ENCODE measurements at regions not wholly inside any gene's neighbourhood (a gene's known extent, or its start where the extent isn't known, plus 50 kb on each side); places are given as distances from the start of the nearest gene placed in this dataset.
"Not testable (repeated sequence)": the region's sequence is repeated elsewhere in the genome, so short reads cannot be mapped to it uniquely, and the experiment has no call there.

DNA sequence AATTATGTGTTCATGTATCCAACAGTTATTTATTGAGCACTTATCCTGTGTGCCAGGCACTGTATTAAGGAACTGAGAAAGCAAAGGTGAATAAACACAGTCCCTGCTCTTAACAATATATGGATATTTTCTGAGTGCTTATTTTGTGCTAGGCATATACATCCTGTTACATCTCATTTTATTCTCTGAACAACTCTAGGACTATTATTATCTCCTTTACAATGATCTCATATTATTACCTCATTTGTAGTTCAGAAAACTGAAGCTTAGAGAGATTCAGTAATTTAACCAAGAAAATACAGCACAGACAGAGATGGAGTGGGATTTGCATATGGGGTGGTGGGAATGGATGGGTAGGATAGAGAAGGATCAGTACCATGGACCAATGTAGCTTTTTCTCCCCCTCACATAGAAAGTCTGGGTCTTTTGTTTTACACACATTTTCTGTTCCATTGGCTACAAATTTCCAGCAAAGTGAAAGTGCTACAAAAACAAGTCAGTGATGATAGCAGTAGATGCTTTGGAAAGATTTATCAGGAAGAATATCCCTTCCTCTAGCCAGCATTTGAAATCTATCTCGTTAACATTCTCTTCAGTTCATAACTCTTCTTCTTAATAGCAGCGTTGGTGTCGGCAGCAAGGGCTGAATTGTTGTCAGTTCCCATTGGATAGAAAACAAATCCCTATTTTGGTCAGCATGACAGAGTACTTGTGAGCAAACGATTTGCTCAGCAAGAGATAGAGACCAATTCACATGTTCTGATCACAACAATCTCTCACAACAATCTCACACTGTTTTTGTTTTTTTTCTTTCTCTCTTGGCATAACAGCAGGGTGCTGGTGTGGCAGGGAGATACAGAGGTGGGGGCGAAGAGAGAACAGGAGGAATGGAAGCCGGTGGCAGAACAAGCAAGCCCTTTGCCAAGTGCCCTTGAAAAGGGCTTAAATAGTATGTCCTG is 102.2 kb upstream of the KCTD1 start:
- DNase-seq (ENCODE audit: low read depth) = no peak

- no peak for DNase-seq (ENCODE audit: low read depth)
Measured at GRCh38 chr18:26649193-26649543, 100.8 kb upstream of the KCTD1 start.

DNA sequence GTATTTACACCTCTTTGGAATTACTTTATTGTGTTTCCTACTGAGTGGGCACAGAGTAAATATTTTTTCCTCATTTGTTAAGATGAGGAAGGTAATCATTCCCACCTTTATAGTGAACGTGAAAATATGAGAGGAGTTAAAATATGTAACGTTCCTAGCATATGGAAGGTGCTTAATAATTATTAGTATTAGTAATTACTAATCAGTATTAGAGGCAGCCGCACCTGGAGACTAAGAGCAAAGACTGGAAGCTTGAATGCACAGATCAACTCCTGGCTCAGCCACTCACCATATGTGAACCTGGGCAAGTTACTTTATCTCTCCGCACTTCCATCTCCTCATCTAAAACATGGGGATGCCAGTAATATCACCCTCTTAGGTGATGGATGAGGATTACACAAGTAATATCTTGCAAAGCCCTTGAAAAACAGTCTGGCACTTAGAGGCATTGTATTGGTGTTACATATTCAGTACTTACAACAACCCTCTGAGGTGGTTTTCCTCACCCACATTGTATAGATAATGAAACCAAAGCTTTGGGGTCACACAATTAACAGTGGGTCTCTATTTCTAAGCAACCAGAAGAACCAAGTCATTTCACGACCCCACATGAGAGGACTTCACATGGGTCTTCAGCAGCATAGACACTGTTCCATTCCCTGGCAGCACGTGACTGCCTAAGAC is 100.3 kb upstream of the KCTD1 start:
- no peak for DNase-seq (ENCODE audit: low read depth)

DNA sequence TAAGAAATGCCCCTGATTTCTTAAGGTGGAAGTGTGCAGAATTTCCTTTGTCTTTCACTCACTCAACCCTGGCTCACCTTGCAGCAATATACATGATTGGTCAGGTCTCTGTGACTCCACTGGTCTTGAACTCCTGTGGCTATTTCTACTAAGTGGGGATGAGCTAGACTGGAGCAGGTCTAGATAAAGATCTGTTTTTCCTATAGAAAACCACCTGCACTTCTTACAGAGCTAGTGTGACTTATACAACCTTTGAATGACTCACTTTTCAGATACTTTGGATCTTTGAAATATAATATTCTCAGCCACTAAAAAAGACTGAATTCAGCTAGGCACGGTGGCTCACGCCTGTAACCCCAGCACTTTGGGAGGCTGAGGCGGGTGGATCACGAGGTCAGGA is 98.5 kb upstream of the KCTD1 start:
- no peak for DNase-seq (ENCODE audit: low read depth)

DNA sequence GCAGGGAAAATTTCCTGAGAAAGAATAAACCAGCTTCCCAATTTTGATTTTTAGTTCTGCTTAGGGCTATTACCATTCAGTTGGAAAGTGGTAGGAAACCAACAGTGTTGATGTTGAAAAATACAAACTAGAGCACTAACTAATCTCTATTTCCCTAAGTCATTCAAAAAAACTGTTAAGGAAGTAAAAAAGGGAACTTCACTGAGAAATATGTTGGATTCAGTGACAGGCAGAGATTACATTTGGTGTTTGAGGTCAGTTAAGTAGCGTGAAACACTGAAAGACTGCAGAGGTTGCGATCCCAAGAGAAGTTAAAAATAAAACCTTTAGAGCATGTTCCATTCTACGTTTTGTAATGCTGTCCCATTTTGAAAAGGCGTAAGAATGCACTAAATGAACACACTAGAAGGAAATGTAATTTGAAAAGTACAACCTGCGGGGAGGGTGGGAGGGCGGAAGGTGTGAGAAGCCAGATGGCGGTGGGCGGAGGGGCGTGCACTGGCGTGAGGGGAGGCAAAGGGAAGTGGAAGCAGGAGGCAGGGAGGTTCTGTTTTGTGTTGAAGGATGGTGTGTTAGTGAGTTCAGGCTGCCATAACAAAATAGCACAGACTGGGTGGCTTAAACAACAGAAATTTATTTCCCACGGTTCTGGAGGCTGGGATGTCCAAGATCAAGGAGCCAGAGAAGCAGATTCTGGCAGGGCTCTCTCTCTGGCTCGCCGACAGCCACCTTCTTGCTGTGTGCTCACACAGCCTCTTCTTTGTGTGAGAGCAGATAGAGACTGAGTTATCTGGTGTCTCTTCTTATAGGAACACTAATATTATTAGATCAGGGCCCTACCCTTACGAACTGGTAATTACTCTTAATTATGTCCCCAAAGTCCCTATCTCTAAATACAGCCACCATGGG is 94.3 kb upstream of the KCTD1 start:
- no peak for DNase-seq (ENCODE audit: low read depth)

GRCh38 chr18:26640541-26640940 is 92.2 kb upstream of the KCTD1 start:
- DNase-seq (ENCODE audit: low read depth) = no peak

DNA sequence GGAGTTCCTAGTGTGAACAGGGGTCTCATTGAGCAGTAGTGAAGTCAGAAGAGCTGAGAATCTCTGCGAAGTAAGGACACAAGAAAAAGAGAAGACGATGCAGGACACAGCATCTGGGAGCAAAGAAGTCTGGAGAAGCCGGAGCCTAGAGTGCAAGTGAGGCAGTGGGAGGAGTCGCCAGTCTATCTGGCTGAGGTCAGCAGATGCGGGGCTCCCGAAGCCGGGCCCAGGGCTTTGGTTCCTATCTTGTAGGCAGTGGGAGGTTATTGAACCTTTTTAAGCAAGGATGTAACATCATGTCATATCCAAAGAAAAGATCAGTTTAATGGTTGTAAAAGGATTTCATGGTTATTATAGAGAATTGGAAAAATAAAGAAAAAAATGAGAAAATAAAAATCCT is 90.8 kb upstream of the KCTD1 start:
- DNase-seq (ENCODE audit: low read depth) = no peak

GRCh38 chr18:26637983-26638382 is 89.6 kb upstream of the KCTD1 start:
- no peak for DNase-seq (ENCODE audit: low read depth)

GRCh38 chr18:26637324-26637723 is 89.0 kb upstream of the KCTD1 start:
- DNase-seq (ENCODE audit: low read depth) = no peak

- no peak for DNase-seq (ENCODE audit: low read depth)
Measured at GRCh38 chr18:26635466-26635865, 87.1 kb upstream of the KCTD1 start.

DNA sequence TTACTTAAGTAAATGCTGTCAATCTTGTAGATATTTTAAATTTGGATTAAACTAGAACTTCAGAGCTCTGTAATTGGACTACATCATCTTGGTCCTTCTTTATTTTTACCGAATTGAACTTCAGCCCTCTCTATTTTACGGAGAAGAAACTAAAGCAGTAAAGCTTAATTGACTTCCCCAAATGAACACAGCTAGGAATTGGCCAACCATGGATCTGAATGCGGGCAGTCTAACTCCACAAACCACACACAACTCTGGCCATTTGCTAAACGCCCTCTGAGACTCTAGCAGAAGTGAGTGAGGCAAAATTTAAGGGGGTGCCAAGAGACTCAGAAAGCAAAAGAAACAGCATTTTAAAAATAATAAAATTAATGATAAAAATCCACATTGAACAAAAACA is 86.3 kb upstream of the KCTD1 start:
- DNase-seq (ENCODE audit: low read depth) = no peak

- DNase-seq (ENCODE audit: low read depth) = no peak
Measured at GRCh38 chr18:26631135-26631534, 82.8 kb upstream of the KCTD1 start.

GRCh38 chr18:26630596-26630995 is 82.2 kb upstream of the KCTD1 start:
- no peak for DNase-seq (ENCODE audit: low read depth)

GRCh38 chr18:26628017-26628416 is 79.7 kb upstream of the KCTD1 start:
- DNase-seq (ENCODE audit: low read depth) = no peak

DNA sequence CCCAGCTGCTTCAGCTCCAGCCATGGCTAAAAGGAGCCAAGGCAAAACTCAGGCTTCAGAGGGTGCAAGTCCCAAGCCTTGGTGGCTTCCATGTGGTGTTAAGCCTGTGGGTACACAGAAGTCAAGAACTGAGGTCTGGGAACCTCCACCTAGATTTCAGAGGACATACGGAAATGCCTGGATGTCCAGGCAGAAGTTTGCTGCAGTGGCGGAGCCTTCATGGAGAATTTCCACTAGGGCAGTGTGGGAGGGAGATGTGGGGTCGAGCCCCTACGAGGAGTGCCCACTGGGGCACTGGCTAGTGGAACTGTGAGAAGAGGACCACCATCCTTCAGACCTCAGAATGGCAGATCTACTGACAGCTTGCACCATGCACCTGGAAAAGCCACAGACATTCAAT is 76.1 kb upstream of the KCTD1 start:
- DNase-seq (ENCODE audit: low read depth) = no peak

DNA sequence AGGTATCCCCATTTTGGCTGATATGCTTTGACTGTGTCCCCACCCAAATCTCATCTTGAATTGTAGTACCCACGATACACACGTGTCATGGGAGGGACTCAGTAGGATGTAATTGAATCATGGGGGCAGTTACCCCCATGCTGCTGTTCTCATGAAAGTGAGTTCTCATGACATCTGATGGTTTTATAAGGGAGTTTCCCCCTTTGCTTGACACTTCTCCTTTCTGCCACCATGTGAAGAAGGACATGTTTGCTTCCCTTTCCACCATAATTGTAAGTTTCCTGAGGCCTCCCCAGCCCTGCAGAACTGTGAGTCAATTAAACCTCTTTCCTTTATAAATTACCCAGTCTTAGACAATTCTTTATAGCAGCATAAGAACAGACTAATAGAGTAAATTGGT is 75.0 kb upstream of the KCTD1 start:
- not testable (repeated sequence) for DNase-seq (ENCODE audit: low read depth)

- DNase-seq (ENCODE audit: low read depth) = peak; percentile 54
Measured at GRCh38 chr18:26621161-26622026, 73.0 kb upstream of the KCTD1 start.

DNA sequence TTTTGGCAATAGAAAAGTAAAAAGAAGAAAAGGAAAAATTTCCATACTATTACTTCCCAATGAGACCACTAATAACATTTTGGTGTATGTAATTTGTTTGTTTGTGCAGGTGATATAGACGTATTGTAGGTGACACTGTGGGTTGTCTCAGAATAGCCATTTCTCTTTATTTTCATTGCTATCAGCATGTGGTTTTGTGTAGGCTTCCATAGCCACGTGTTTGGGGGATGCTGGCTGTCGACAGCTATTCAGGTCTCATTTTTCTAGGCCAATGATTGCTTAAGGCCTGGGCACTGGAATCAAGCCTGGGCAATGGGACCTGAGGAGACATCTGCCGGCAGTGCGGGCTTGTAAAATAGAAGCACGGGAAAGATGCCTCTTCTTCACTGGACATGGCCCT is 71.0 kb upstream of the KCTD1 start:
- no peak for DNase-seq (ENCODE audit: low read depth)

DNA sequence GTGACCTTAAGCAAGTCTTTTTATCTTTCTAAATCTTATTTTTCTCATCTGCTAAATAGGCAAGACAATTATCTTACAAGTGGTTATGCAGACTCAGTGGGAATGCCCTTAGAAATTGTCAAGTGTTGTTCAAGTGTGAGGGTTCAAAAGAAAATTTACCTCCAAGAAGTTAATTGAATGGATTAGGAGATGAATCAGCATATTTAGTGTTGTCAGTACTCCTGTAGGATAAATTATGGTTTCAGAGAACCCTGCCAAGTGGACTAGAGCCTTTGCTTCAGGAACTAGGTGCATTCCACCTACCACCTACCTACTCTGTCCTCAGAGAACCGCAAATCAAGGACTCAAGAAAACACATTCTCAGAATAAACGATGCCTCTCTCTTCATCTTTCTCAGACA is 69.8 kb upstream of the KCTD1 start:
- DNase-seq (ENCODE audit: low read depth) = no peak

- DNase-seq (ENCODE audit: low read depth) = peak; percentile 56
Measured at GRCh38 chr18:26617151-26617554, 68.8 kb upstream of the KCTD1 start.

- DNase-seq (ENCODE audit: low read depth) = no peak
Measured at GRCh38 chr18:26614374-26614773, 66.0 kb upstream of the KCTD1 start.
